Choroid plexus epithelial cell (primary cell): ENCODE measurements at regions not wholly inside any gene's neighbourhood (a gene's known extent, or its start where the extent isn't known, plus 50 kb on each side); places are given as distances from the start of the nearest gene placed in this dataset.

Experiments
- DNase-seq: peaks from one replicate; pipeline ENCODE4 v3.0.0-alpha.2; 2010; ENCODE audit warnings: low read depth
- H3K4me3 ChIP-seq: 2 replicates; pipeline ENCODE4 v1.5.1; 2011; ENCODE audit warnings: low read depth, mild to moderate bottlenecking, control low read depth, low read length, moderate library complexity
- TF ChIP-seq, protein P1 (sequence below): conservative IDR thresholded peaks from 2 replicates; pipeline ENCODE4 v1.5.1; 2011; ENCODE audit warnings: low read depth, mild to moderate bottlenecking, control low read depth, inconsistent platforms, low read length, moderate library complexity

GRCh38 chr17:73953206-73954033 is 250.1 kb upstream of the RPL38 start:
- no peak overlapping the region for H3K4me3 ChIP-seq
- TF ChIP-seq, protein P1, sequence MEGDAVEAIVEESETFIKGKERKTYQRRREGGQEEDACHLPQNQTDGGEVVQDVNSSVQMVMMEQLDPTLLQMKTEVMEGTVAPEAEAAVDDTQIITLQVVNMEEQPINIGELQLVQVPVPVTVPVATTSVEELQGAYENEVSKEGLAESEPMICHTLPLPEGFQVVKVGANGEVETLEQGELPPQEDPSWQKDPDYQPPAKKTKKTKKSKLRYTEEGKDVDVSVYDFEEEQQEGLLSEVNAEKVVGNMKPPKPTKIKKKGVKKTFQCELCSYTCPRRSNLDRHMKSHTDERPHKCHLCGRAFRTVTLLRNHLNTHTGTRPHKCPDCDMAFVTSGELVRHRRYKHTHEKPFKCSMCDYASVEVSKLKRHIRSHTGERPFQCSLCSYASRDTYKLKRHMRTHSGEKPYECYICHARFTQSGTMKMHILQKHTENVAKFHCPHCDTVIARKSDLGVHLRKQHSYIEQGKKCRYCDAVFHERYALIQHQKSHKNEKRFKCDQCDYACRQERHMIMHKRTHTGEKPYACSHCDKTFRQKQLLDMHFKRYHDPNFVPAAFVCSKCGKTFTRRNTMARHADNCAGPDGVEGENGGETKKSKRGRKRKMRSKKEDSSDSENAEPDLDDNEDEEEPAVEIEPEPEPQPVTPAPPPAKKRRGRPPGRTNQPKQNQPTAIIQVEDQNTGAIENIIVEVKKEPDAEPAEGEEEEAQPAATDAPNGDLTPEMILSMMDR, result no peak
- DNase-seq, result no peak

DNA sequence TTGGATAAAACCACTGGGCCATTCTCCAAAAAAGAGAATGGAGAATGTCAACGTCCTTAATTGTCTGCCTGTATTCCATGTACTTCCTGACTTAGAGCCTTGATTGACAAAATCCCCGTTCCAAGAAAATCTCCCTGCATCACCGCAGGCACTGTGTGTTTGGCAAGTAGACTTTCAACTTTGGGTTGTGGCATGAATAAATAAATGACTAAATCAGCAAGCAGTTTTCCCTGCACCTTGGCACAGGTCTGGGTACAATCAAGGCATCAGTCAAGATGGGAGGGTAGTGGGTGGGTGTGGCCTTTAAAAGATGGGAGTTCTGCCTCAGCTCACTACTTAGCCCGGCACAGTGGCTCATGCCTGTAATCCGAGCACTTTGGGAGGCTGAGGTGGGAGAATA is 248.5 kb upstream of the RPL38 start:
- no peak overlapping the region for H3K4me3 ChIP-seq
- TF ChIP-seq, protein P1, result no peak
- no peak for DNase-seq

- TF ChIP-seq, protein P1, result no peak
- DNase-seq, result no peak
- no peak overlapping the region for H3K4me3 ChIP-seq
Measured at GRCh38 chr17:73955616-73956015, 247.9 kb upstream of the RPL38 start.

DNA sequence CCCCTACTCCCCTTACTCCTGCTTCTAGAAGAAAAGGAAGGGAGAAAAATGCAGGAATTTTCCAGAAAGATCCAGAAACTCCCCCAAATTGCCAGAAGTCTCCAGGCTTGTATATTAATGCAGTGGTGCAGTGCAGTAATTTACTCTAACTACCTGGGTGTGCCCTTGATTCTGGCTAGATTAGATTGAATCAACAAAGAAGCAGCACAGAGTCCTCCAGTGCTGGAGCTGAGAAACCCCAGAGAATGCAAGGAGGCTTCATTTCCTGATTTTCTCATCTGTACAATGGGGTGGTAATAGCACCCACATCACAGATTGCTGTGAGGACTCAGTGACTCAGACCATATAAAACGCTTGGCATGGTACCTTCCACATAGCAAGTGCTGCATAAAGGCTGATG is 247.3 kb upstream of the RPL38 start:
- TF ChIP-seq, protein P1, result no peak
- no peak for DNase-seq
- H3K4me3 ChIP-seq, result no peak overlapping the region

DNA sequence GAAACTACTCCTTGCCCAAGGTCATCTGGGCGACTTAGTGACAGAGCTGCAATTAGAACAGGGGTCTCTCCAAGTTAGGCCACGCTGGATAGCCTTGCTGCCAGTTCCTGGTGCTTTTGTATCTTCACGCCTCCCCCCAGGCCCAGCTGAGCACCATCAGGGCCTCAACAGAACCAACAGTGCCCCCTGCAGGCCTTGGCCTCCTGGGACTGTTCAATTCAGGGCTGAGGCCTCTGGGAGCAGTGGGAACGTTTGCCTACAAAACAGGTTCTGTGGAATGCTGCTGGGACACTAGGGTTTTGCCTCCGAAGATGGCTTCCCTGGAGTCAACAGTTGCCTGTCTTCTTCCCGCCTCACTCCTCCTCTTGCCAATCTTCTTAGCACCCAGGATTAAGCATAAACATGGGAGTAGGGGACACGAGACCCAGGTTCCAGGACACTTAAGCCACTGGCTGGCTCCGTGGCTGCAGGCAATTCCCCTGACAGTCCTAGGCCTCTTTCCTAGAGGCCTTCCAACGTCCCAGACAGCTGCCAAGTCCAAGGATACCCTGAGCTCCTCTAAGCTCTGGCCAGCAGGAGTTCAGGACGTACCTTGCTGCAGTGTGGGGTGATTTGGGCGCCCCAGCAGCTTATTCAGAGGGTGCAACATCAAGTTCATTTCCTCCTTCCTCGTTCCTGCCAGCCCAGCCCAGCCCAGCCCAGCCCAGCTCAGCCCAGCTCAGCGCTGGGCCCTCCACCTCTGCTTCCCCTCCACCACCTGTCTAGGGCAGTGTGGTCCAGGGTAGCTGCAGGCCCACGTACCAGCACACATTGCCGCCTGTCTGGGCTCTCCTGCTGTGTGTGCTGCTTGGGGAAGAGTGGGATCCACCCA is 246.6 kb upstream of the RPL38 start:
- peak; percentile 18 for DNase-seq
- TF ChIP-seq, protein P1, result peak; percentile 49
- no peak overlapping the region for H3K4me3 ChIP-seq

DNA sequence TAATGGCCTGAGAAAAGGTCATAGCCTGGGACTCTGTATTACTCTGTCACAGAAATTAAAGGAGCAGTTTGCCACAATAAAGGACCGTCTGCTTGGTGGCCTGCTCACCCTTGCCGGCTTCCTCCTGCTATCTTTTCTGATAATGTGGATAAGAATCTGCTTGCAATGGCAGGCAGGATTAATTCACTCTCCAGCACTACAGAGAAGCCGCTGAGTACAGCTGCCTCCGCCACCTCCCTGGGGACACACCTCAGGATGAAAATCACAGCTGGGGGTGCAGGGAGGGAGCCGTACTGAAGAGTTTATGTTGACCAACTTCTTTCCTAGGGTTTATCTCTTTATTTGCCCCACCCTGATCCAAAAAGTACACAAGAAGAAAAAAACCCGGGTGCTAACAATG is 245.9 kb upstream of the RPL38 start:
- TF ChIP-seq, protein P1, result no peak
- no peak for DNase-seq
- no peak overlapping the region for H3K4me3 ChIP-seq
